Right lobe of liver (tissue), 6 donors: ENCODE measurements at regions not wholly inside any gene's neighbourhood (a gene's known extent, or its start where the extent isn't known, plus 50 kb on each side); places are given as distances from the start of the nearest gene placed in this dataset.
A peak's percentile ranks its signal among the peaks of the same experiment; 100 is the strongest.

Source experiments
- ATAC-seq, 4 donors: fragments of 200-7000 bp; cut with Tn5 transposase; one replicate each; pipeline ENCODE4 v1.9.1; 2020; ENCODE audit warnings: mild to moderate bottlenecking in 4 of 4, moderate library complexity in 4 of 4
- DNase-seq, 3 donors: peaks; one replicate each; pipeline ENCODE4 v3.0.0-alpha.2; 2020
- H3K27ac ChIP-seq, 3 donors: fragments of 200-600 bp; one replicate each; pipeline ENCODE4 v1.8.0; 2022
- H3K27me3 ChIP-seq, 2 donors: fragments of 200-600 bp; one replicate each; pipeline ENCODE4 v1.8.0; 2022
- H3K36me3 ChIP-seq, 4 donors: fragments of 200-600 bp; sonication (generic) in 1 of 4; one replicate each; pipeline versions ENCODE4 v1.5.1 to v1.8.0; 2017 to 2022; ENCODE audit warnings: control low read depth in 1 of 4
- H3K4me1 ChIP-seq, 4 donors: fragments of 200-600 bp; sonication (generic) in 1 of 4; one replicate each; pipeline versions ENCODE4 v1.5.1 to v1.8.0; 2017 to 2022; ENCODE audit warnings: control low read depth in 1 of 4
- H3K4me3 ChIP-seq, 3 donors: fragments of 200-600 bp; one replicate each; pipeline ENCODE4 v1.8.0; 2022
- H3K9me3 ChIP-seq, 4 donors: fragments of 200-600 bp; sonication (generic) in 1 of 4; one replicate each; pipeline versions ENCODE4 v1.5.1 to v1.8.0; 2017 to 2022; ENCODE audit warnings: control low read depth in 1 of 4
- POLR2A ChIP-seq: fragments of 450-650 bp; IDR thresholded peaks from one replicate; pipeline ENCODE4 v1.6.1; 2017; ENCODE audit warnings: antibody characterized with exemption, mild to moderate bottlenecking
- WGBS: methylation state at CpG from one replicate; pipeline ENCODE4 v1.1.6; 2018; ENCODE audit warnings: low coverage, low lambda C conversion rate; ENCODE audit not compliant: insufficient coverage; ENCODE audit errors: missing lambda C conversion rate; 5-methylcytosine and 5-hydroxymethylcytosine counted together
- intact Hi-C, 2 donors: fragments of 100-400 bp; cut with DNase I; formaldehyde crosslinking; loops; one replicate each; pipeline versions ENCODE4 v1.11.2 to v1.14.1; 2022
- TF ChIP-seq, protein P1 (sequence below), 4 donors: fragments of 200-600 bp in 3 of 4; fragments of 450-650 bp in 1 of 4; IDR thresholded peaks; one replicate each; pipeline versions ENCODE4 v1.5.1 to v1.8.0; 2016 to 2022; ENCODE audit warnings: antibody characterized with exemption in 4 of 4, mild to moderate bottlenecking in 2 of 4
- donor health status: DM: no; HTN: yes; CAD: no.
- donor health status: DM: no; HTN: no; CAD: no.
- donor health status: DM: no; HTN: no; CAD: no.
- donor health status: DM: no; HTN: yes; CAD: no.
- donor health status: DM: no; HTN: yes; CAD: no.

DNA sequence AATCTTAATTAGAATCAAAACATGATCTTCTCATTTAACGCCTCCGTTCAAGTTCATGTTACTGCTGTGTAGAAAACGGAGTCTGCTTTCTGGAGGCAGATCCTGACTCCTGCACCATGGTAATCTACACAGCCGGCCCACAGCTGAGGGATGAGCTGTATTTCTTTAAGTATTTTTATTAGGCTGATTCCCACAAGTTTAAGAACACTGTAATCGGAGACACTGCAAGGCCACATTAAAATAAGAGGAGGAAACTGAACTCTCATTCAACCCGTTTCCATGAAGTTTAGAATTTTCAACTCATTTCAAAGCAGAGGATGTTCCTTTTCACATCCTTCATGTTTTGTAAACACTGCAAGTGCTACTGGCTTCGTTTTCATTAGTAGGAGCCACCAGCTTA, 372.2 kb downstream of the NFIB start:
- Histone ChIP-seq H3K4me3 (no peak overlapping the region), H3K27me3 (no peaks in the 10 kb centered on the region), H3K4me1 (no peaks in the 10 kb centered on the region), H3K27ac (no peak overlapping the region), H3K36me3 (no peaks in the 10 kb centered on the region), H3K9me3 (no peaks in the 10 kb centered on the region)
- 47% methylated on average over 7 of the region's 7 CpGs for WGBS
- ATAC-seq (no peak), DNase-seq (no peak)
- no peak for TF ChIP-seq POLR2A
- TF ChIP-seq, protein P1, sequence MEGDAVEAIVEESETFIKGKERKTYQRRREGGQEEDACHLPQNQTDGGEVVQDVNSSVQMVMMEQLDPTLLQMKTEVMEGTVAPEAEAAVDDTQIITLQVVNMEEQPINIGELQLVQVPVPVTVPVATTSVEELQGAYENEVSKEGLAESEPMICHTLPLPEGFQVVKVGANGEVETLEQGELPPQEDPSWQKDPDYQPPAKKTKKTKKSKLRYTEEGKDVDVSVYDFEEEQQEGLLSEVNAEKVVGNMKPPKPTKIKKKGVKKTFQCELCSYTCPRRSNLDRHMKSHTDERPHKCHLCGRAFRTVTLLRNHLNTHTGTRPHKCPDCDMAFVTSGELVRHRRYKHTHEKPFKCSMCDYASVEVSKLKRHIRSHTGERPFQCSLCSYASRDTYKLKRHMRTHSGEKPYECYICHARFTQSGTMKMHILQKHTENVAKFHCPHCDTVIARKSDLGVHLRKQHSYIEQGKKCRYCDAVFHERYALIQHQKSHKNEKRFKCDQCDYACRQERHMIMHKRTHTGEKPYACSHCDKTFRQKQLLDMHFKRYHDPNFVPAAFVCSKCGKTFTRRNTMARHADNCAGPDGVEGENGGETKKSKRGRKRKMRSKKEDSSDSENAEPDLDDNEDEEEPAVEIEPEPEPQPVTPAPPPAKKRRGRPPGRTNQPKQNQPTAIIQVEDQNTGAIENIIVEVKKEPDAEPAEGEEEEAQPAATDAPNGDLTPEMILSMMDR (IDR thresholded peaks at IDR 0.05) = no peak
- intact Hi-C loops = no loop called here

- Histone ChIP-seq H3K36me3 (no peaks in the 10 kb centered on the region), H3K4me1 (no peaks in the 10 kb centered on the region), H3K27me3 (no peaks in the 10 kb centered on the region), H3K4me3 (no peak overlapping the region), H3K9me3 (no peaks in the 10 kb centered on the region), H3K27ac (no peak overlapping the region)
- intact Hi-C loops = no loop called here
- ATAC-seq = no peak
- 58% methylated on average over 6 of the region's 8 CpGs for WGBS
- DNase-seq = no peak
- TF ChIP-seq, protein P1 (IDR thresholded peaks at IDR 0.05) = no peak
- no peak for TF ChIP-seq POLR2A
These were observed 374.0 kb downstream of the NFIB start for GRCh38 chr9:13939701-13940490.

GRCh38 chr9:13939134-13939533, 374.8 kb downstream of the NFIB start:
- DNase-seq (no peak), ATAC-seq (peak; percentile 38 to 77 (median 56))

DNA sequence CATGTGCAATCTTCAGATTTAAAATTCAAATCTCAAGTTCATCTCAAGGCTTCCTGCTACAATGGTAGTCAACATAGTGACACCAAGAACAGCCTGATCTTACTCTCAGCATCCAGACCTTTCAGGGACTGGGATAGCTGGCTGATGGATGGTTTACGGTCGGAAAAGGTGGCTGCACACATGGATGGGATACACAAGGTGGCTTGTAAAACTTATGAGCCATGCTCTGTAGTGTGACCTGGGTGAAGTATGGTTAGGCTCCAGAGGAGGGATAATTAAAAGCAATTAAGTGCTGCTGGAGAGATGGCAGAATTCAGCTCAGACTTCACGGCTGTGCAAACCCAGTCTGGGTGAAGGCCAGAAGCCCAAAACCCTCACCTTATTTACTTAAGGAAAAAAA, 379.5 kb downstream of the NFIB start:
- WGBS = 75% methylated on average over 3 of the region's 3 CpGs
- no peaks in the 10 kb centered on the region for H3K4me1 ChIP-seq
- no peaks in the 10 kb centered on the region for H3K9me3 ChIP-seq
- H3K27me3 ChIP-seq = no peaks in the 10 kb centered on the region
- intact Hi-C loops = no loop called here
- H3K36me3 ChIP-seq = no peaks in the 10 kb centered on the region
- TF ChIP-seq POLR2A = no peak
- TF ChIP-seq, protein P1 (IDR thresholded peaks at IDR 0.05) = no peak
- DNase-seq = no peak
- ATAC-seq = no peak
- no peak overlapping the region for H3K4me3 ChIP-seq
- H3K27ac ChIP-seq = no peak overlapping the region

More at GRCh38 chr9:13939134-13939533, 374.8 kb downstream of the NFIB start:
- H3K9me3 ChIP-seq = no peaks in the 10 kb centered on the region
- H3K4me3 ChIP-seq = no peak overlapping the region
- no peak overlapping the region for H3K27ac ChIP-seq
- no peaks in the 10 kb centered on the region for H3K27me3 ChIP-seq
- no peaks in the 10 kb centered on the region for H3K4me1 ChIP-seq
- intact Hi-C loops = no loop called here
- TF ChIP-seq, protein P1 (IDR thresholded peaks at IDR 0.05) = no peak
- TF ChIP-seq POLR2A = no peak
- no peaks in the 10 kb centered on the region for H3K36me3 ChIP-seq
- 42% methylated on average over 1 of the region's 1 CpG for WGBS
